Stimulated activated effector memory CD8-positive, alpha-beta T cell treated with anti-CD3 and anti-CD28 coated beads, Interleukin-12 subunit alpha, Interleukin-12 subunit beta, amount 100 ng/mL, for 72 hours (primary cell): ENCODE measurements at regions not wholly inside any gene's neighbourhood (a gene's known extent, or its start where the extent isn't known, plus 50 kb on each side); places are given as distances from the start of the nearest gene placed in this dataset.
A peak's percentile ranks its signal among the peaks of the same experiment; 100 is the strongest.

ENCODE experiments used
- ATAC-seq: fragments of 150-1000 bp; cut with Tn5 transposase; 2 replicates; pipeline ENCODE4 v1.10.0; 2021
- DNase-seq, 2 donors: peaks; one replicate each; pipeline ENCODE4 v3.0.0; 2021 to 2022; ENCODE audit warnings: low spot score in 2 of 2
- H3K27ac Mint-ChIP-seq: one replicate; pipeline ENCODE4 v1.8.0; 2022; ENCODE audit warnings: mild to moderate bottlenecking, mixed read lengths
- H3K36me3 Mint-ChIP-seq: one replicate; pipeline ENCODE4 v1.8.0; 2022; ENCODE audit warnings: mild to moderate bottlenecking, mixed read lengths
- H3K4me1 Mint-ChIP-seq: one replicate; pipeline ENCODE4 v1.8.0; 2022; ENCODE audit warnings: mixed read lengths
- H3K4me3 Mint-ChIP-seq: one replicate; pipeline ENCODE4 v1.8.0; 2022; ENCODE audit warnings: mild to moderate bottlenecking, mixed read lengths
- H3K9me3 Mint-ChIP-seq: one replicate; pipeline ENCODE4 v1.8.0; 2022; ENCODE audit warnings: mixed read lengths

DNA sequence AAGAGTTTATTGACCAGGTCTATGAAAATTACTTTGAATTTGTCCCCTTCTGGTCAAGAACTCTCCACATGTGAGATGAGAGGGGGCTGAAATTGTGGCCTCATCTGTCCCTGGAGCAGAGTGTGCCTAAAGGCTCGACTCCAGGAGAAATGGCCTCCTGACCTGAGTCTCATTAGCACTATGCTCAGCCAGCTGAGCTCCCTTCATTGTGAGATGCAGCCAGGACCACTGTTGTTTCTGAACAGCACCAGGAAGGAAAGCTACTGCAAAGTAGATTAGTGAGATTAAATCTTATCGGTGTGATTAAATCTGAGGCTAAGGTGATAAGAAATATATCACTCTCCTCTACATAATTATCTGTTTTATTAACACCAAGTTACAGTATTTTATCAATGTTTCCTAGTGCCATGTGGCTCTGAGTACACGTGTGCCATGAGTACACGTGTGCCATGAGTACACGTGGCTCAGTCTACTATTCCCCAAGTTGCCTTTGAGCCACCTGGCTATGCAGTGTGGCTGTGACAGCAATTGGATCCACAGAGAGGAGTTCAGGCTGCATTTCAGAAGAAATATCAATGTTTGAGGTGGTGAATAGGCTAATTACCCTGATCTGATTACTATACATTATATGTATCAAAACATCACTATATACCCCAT is 126.9 kb downstream of the IPMK start:
- DNase-seq: no peak
- Mint-ChIP-seq H3K4me1 (peaks cover 10% of the 10 kb centered on the region), H3K9me3 (peaks cover 3% of the 10 kb centered on the region), H3K27ac (no peak overlapping the region), H3K36me3 (no peaks in the 10 kb centered on the region), H3K4me3 (no peak overlapping the region)
- no peak for ATAC-seq

- no peaks in the 10 kb centered on the region for H3K36me3 Mint-ChIP-seq
- peaks cover 3% of the 10 kb centered on the region for H3K9me3 Mint-ChIP-seq
- DNase-seq: no peak
- H3K4me1 Mint-ChIP-seq: peaks cover 10% of the 10 kb centered on the region
- H3K27ac Mint-ChIP-seq: no peak overlapping the region
- no peak for ATAC-seq
- H3K4me3 Mint-ChIP-seq: no peak overlapping the region
These were observed 127.6 kb downstream of the IPMK start for GRCh38 chr10:58140054-58140453.

DNA sequence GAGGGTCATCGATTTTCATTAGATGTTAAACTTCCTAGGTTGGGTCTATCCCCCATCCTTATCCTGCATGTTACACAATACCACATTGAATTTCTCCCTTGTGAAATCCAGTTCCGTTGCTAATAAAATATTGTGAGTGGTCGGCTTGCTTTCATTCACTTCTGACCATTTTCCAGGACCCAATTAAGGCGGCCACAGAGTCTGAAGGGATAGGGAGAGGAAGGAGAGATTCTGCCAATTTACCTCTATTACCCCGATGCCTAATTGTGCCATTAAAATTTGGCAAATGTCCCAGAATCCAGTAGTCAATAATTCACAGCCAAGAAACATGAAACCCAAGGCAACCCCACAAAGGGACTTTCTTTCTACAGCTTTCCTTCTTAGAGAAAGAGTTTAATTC is 129.9 kb downstream of the IPMK start:
- peaks cover 3% of the 10 kb centered on the region for H3K9me3 Mint-ChIP-seq
- H3K27ac Mint-ChIP-seq: no peak overlapping the region
- no peak overlapping the region for H3K4me3 Mint-ChIP-seq
- H3K36me3 Mint-ChIP-seq: no peaks in the 10 kb centered on the region
- H3K4me1 Mint-ChIP-seq: no peaks in the 10 kb centered on the region
- ATAC-seq (no peak), DNase-seq (no peak)

DNA sequence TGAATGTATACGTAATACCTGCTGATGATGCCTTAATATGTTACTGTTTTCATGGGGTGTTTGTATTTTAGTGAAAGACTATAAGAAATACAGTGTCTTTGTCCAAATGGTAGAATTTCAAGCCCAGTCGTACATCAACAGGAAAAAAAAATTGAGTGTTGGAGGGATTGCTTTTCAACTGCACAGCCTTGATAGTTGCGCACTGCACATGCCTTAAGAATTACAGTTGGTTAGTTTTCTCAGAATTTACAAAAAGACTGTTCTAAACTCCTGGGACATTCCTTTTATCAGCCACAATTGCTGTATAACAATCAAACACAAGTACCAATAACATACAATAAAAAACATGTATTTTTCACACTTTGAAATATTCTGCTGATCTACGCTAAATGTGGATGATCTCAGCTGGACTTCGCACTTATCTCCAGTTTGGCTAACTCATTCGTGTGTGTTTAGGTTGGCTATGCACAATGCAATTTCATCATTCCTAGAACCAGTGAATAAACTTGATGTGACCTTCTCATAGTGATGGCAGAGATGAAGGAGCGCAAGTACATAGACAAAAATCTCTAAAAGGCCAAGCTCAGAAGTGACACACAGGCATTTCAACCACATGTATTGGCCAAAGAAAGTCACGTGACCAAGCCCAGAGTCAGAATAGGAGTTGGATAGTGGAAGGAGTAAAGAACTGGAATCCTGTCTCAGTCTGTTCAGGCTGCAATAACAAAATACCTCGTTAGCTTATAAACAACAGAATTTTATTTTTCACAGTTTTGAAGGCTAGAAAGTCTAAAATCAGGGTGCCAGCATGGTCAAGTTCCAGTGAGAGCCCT is 152.3 kb downstream of the IPMK start:
- H3K9me3 Mint-ChIP-seq: no peaks in the 10 kb centered on the region
- H3K4me3 Mint-ChIP-seq: no peak overlapping the region
- DNase-seq (no peak), ATAC-seq (no peak)
- no peak overlapping the region for H3K27ac Mint-ChIP-seq
- no peaks in the 10 kb centered on the region for H3K4me1 Mint-ChIP-seq
- no peaks in the 10 kb centered on the region for H3K36me3 Mint-ChIP-seq

DNA sequence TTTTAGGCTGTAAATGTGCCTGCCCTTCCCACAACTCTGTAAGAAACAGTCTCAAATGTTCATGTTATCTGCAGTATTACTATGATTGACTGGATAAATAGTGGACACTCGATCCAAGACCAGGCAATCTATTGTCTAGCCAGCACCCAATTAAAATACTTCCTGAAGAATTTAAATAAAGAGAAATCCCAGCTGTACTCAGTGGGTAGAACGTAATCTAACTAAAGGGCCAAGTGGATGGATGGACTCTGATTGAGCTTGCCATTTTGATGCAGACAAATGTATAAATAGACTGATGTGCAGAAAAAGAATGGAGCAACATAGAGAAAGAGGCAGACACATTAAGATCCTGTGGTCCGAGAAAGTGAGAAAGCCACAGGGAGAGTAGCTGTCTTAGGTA is 158.0 kb downstream of the IPMK start:
- H3K9me3 Mint-ChIP-seq: no peaks in the 10 kb centered on the region
- no peak for DNase-seq
- H3K27ac Mint-ChIP-seq: no peak overlapping the region
- H3K4me1 Mint-ChIP-seq: no peaks in the 10 kb centered on the region
- no peak overlapping the region for H3K4me3 Mint-ChIP-seq
- no peaks in the 10 kb centered on the region for H3K36me3 Mint-ChIP-seq
- no peak for ATAC-seq

GRCh38 chr10:58107506-58107905 is 160.2 kb downstream of the IPMK start:
- no peaks in the 10 kb centered on the region for H3K4me1 Mint-ChIP-seq
- no peak for ATAC-seq
- no peak for DNase-seq
- H3K4me3 Mint-ChIP-seq: no peak overlapping the region
- H3K9me3 Mint-ChIP-seq: no peaks in the 10 kb centered on the region
- no peaks in the 10 kb centered on the region for H3K36me3 Mint-ChIP-seq
- no peak overlapping the region for H3K27ac Mint-ChIP-seq

- DNase-seq: no peak
- no peaks in the 10 kb centered on the region for H3K4me1 Mint-ChIP-seq
- H3K27ac Mint-ChIP-seq: no peak overlapping the region
- H3K9me3 Mint-ChIP-seq: no peaks in the 10 kb centered on the region
- no peak overlapping the region for H3K4me3 Mint-ChIP-seq
- ATAC-seq: no peak
- no peaks in the 10 kb centered on the region for H3K36me3 Mint-ChIP-seq
These were observed 161.3 kb downstream of the IPMK start for GRCh38 chr10:58106211-58107035.

DNA sequence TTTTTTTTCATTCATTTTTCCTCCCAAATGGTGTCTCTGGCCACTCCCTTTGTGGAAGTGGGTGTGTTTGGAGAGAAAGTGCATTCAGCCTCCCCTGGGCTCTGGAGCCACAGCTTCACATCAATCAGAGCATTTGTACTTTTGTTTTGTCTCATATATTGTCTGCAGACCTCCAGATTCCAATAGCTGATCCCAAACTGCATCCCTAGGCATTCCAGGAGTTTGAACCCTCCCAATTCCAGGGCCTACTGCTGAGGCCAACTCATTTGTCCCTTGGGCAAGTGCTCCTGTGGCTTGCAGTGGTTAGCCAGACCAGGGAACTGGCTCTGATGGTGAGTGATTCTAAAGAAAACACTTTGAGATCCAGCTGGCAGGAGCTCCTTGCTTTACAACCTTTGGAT is 163.3 kb downstream of the IPMK start:
- Mint-ChIP-seq H3K36me3 (no peaks in the 10 kb centered on the region), H3K27ac (no peak overlapping the region), H3K4me3 (no peak overlapping the region), H3K4me1 (no peaks in the 10 kb centered on the region), H3K9me3 (no peaks in the 10 kb centered on the region)
- DNase-seq (no peak), ATAC-seq (no peak)

GRCh38 chr10:58102897-58103296 is 164.8 kb downstream of the IPMK start:
- no peak overlapping the region for H3K4me3 Mint-ChIP-seq
- DNase-seq (no peak), ATAC-seq (no peak)
- no peaks in the 10 kb centered on the region for H3K4me1 Mint-ChIP-seq
- no peaks in the 10 kb centered on the region for H3K9me3 Mint-ChIP-seq
- no peaks in the 10 kb centered on the region for H3K36me3 Mint-ChIP-seq
- no peak overlapping the region for H3K27ac Mint-ChIP-seq

DNA sequence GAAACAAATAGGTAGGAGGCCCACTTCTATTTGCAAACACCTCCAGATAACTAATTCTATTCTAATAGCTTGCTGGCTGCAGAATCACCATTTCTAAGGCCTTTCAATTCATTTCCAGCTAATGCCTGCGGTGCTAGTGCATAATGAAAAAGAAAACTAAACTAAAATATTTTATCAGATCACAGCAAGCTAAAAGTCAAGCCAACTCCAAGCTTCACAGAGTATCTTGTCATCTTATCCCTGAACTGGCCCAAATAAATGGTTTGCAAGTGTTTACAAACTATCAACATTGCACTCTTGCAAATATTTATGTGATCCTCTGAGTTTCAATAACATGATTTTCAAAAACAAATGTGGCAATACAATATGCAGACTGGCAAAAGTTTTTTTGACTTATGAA is 166.0 kb downstream of the IPMK start:
- DNase-seq (no peak), ATAC-seq (no peak)
- Mint-ChIP-seq H3K4me3 (no peak overlapping the region), H3K27ac (no peak overlapping the region), H3K9me3 (no peaks in the 10 kb centered on the region), H3K4me1 (no peaks in the 10 kb centered on the region), H3K36me3 (no peaks in the 10 kb centered on the region)

DNA sequence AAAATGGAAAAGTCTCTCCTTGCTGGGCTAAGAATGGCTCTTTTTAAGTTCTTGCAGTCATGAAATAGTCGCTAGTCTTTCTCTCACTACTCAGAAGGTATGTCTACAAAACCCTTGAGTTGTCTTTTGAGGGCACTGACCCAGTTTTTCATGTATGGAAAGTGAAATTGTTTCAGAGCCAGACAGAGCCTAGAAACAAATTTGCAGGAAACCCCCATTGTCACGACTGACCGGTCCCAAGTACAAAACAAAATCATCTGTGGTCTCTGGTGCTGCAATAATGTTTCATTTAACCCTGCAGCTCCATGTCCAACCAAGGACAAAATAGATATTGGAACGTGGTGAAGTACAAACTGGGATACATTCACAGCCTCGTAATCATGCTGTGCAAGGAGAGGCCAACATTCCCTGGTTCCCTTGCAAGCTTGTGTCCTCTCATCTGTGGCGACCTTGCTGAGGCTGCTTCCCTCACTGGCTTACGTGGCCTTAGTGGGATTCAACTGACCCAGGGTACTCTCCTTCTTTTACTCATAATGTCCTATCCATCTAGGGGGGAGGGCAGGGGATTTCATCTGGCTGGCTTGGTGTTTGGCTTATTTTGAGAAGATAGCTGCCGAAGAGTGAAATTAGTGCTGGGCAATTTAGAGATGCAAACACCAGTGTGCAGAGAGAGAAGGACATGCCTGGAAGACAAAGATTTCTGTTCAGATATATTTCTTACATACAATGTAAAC is 172.5 kb downstream of the IPMK start:
- H3K27ac Mint-ChIP-seq: no peak overlapping the region
- no peak overlapping the region for H3K4me3 Mint-ChIP-seq
- ATAC-seq: peak; percentile 13

GRCh38 chr10:58091886-58092285 is 175.8 kb downstream of the IPMK start:
- DNase-seq (no peak), ATAC-seq (no peak)
- Mint-ChIP-seq H3K9me3 (no peaks in the 10 kb centered on the region), H3K36me3 (no peaks in the 10 kb centered on the region), H3K4me3 (no peak overlapping the region), H3K27ac (no peak overlapping the region), H3K4me1 (no peaks in the 10 kb centered on the region)

More for the DNA sequence above, 172.5 kb downstream of the IPMK start:
- no peak for DNase-seq
- Mint-ChIP-seq H3K9me3 (no peaks in the 10 kb centered on the region), H3K36me3 (no peaks in the 10 kb centered on the region), H3K4me1 (no peaks in the 10 kb centered on the region)

GRCh38 chr10:58089739-58090138 is 178.0 kb downstream of the IPMK start:
- Mint-ChIP-seq H3K27ac (no peak overlapping the region), H3K4me1 (no peaks in the 10 kb centered on the region), H3K9me3 (no peaks in the 10 kb centered on the region), H3K36me3 (no peaks in the 10 kb centered on the region), H3K4me3 (no peak overlapping the region)
- ATAC-seq (no peak), DNase-seq (no peak)

GRCh38 chr10:58087896-58088295 is 179.8 kb downstream of the IPMK start:
- no peaks in the 10 kb centered on the region for H3K36me3 Mint-ChIP-seq

GRCh38 chr10:58086763-58087150 is 180.9 kb downstream of the IPMK start:
- H3K27ac Mint-ChIP-seq: no peak overlapping the region
- no peaks in the 10 kb centered on the region for H3K36me3 Mint-ChIP-seq
- DNase-seq (no peak), ATAC-seq (no peak)
- H3K4me3 Mint-ChIP-seq: no peak overlapping the region
- H3K4me1 Mint-ChIP-seq: no peaks in the 10 kb centered on the region
- H3K9me3 Mint-ChIP-seq: no peaks in the 10 kb centered on the region

More at GRCh38 chr10:58087896-58088295, 179.8 kb downstream of the IPMK start:
- H3K27ac Mint-ChIP-seq: no peak overlapping the region
- H3K9me3 Mint-ChIP-seq: no peaks in the 10 kb centered on the region
- ATAC-seq (no peak), DNase-seq (no peak)
- no peaks in the 10 kb centered on the region for H3K4me1 Mint-ChIP-seq
- no peak overlapping the region for H3K4me3 Mint-ChIP-seq
